ENCODE measurements at regions not wholly inside any gene's neighbourhood (a gene's known extent, or its start where the extent isn't known, plus 50 kb on each side); places are given as distances from the start of the nearest gene placed in this dataset.
"Not testable (repeated sequence)": the region's sequence is repeated elsewhere in the genome, so short reads cannot be mapped to it uniquely, and the experiment has no call there.

DNA sequence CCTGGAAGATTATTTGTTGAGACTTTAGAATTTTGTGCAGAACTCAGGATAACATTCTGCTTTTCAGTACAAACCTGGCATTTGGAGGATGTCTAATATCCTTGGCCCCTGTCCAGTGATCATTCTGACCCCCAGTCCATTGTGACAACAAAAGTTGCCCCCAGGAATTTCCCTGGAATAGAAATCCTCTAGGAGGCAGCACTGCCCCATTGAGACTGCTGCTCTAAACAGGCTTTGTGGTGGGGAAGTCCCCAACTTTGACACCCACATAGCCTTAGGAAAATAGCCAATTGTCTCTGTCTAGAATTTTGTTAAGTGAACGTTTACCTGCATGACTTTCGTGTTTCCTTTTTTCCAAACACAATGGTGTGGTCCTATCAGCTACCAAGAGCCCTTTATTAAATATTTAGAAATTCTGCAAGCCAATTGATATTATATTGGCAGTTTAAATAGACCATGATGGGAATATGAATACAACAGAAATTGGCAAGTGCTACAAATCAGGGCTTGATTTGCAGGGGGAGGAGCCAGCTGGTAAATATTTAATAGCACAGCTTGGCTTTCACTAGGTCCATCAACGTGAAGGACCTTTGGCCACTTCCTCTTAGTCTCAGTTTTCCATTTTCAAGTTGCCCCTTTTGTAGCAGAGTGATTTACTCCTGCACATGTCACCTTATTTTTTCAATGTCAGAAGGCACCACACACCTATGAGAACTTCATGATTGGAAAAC lies 451.7 kb downstream of the EFNB2 start:
- Histone ChIP-seq H3K4me2 (ENCODE audit: low read length) (0 out of 2 replicates have a peak overlapping the region, but pooled peaks have one; percentile 8), H3K9me3 (ENCODE audit: low read length) (no peaks in the 10 kb centered on the region), H3K9ac (ENCODE audit: low read length) (no peak overlapping the region), H3K27me3 (ENCODE audit: low read length) (no peaks in the 10 kb centered on the region), H4K20me1 (ENCODE audit: low read length) (no peaks in the 10 kb centered on the region), H3F3A (ENCODE audit: low read length, unreplicated experiment) (no peaks in the 10 kb centered on the region), H3K27ac (ENCODE audit: low read length) (0 out of 2 replicates have a peak overlapping the region, but pooled peaks have one; percentile 4), H2AFZ (ENCODE audit: low read length) (no peak overlapping the region), H3K9me2 (replicated peaks; ENCODE audit: low read length) (no peaks in the 10 kb centered on the region), H3K36me3 (ENCODE audit: low read depth, low read length) (no peaks in the 10 kb centered on the region), H3K4me1 (ENCODE audit: insufficient read depth, low read length) (peaks cover 13% of the 10 kb centered on the region), H3K79me2 (ENCODE audit: low read length) (no peaks in the 10 kb centered on the region), H3K4me3 (ENCODE audit: low read length) (no peak overlapping the region)
- no TSS peak for BruUV-seq (replicated peaks)
- ATAC-seq (peak; percentile 67), DNase-seq (peak; percentile 72)
- ChIA-PET POLR2A (ENCODE audit: unreplicated experiment) (no interaction called here), CTCF (no interaction called here)
- intact Hi-C loops (cut with micrococcal nuclease), result loop anchor here (5.0 kb wide), 1 partner anchor 449 kb away; no protein-coding TSS in a partner anchor
- no peak for TF ChIP-seq EZH2phosphoT487 (IDR thresholded peaks at IDR 0.05; ENCODE audit: borderline replicate concordance, low read length)
- TF ChIP-seq, protein P1, sequence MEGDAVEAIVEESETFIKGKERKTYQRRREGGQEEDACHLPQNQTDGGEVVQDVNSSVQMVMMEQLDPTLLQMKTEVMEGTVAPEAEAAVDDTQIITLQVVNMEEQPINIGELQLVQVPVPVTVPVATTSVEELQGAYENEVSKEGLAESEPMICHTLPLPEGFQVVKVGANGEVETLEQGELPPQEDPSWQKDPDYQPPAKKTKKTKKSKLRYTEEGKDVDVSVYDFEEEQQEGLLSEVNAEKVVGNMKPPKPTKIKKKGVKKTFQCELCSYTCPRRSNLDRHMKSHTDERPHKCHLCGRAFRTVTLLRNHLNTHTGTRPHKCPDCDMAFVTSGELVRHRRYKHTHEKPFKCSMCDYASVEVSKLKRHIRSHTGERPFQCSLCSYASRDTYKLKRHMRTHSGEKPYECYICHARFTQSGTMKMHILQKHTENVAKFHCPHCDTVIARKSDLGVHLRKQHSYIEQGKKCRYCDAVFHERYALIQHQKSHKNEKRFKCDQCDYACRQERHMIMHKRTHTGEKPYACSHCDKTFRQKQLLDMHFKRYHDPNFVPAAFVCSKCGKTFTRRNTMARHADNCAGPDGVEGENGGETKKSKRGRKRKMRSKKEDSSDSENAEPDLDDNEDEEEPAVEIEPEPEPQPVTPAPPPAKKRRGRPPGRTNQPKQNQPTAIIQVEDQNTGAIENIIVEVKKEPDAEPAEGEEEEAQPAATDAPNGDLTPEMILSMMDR (conservative IDR thresholded peaks at IDR 0.05; ENCODE audit: low read depth, low read length), result peak; percentile 83

DNA sequence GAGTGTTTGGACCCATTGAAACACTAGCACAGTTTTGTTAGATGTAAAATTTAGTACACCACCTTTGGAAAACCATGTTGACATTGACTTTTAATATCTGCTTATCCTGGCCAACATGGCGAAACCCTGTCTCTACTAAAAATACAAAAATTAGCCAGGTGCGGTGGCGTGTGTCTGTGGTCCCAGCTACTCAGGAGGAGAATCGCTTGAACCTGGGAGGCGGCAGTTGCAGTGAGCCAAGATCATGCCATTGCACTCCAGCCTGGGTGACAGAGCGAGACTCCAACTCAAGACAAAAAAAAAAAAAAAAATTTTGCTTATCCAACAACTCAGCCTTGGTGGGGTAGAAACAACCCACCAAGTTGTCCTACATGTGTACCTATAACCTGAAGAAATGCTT lies 454.2 kb downstream of the EFNB2 start:
- H3K4me3 ChIP-seq (ENCODE audit: low read length); ATAC-seq; BruUV-seq (replicated peaks); H3F3A ChIP-seq (ENCODE audit: low read length, unreplicated experiment); H3K27me3 ChIP-seq (ENCODE audit: low read length); H3K27ac ChIP-seq (ENCODE audit: low read length); DNase-seq; H2AFZ ChIP-seq (ENCODE audit: low read length); H3K36me3 ChIP-seq (ENCODE audit: low read depth, low read length); H4K20me1 ChIP-seq (ENCODE audit: low read length); H3K4me2 ChIP-seq (ENCODE audit: low read length); POLR2A ChIA-PET (ENCODE audit: unreplicated experiment); H3K9me2 ChIP-seq (replicated peaks; ENCODE audit: low read length); CTCF ChIA-PET; H3K9ac ChIP-seq (ENCODE audit: low read length); H3K79me2 ChIP-seq (ENCODE audit: low read length); H3K9me3 ChIP-seq (ENCODE audit: low read length): not testable (repeated sequence)
- H3K4me1 ChIP-seq (ENCODE audit: insufficient read depth, low read length), result peaks cover 13% of the 10 kb centered on the region
- intact Hi-C loops (cut with micrococcal nuclease), result loop anchor here (5.0 kb wide), 1 partner anchor 451 kb away; no protein-coding TSS in a partner anchor

DNA sequence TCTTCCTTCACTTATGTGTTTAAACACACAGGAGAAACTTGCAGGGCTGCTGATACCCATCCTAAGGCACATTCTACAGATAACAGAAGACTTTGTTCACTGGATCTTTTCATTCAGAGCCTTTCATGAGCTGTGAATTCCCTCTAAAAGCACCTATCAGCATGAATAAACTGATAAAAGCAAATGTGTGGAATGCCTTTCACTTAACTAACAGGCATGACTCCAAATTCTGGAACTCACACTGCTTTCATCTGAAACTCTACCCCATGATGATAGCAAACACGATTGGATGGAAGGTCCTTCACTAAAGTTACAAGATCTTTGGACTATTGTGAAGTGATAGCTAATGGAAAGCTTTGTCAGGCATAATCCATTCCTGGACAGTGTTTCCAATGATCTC lies 457.3 kb downstream of the EFNB2 start:
- Histone ChIP-seq H3K4me1 (ENCODE audit: insufficient read depth, low read length) (0 out of 2 replicates have a peak, but pooled peaks cover 3% of the 10 kb centered on the region), H3K79me2 (ENCODE audit: low read length) (no peaks in the 10 kb centered on the region), H3K27me3 (ENCODE audit: low read length) (no peaks in the 10 kb centered on the region), H3K4me2 (ENCODE audit: low read length) (no peak overlapping the region), H3K9me2 (replicated peaks; ENCODE audit: low read length) (no peaks in the 10 kb centered on the region), H3K9ac (ENCODE audit: low read length) (no peak overlapping the region), H4K20me1 (ENCODE audit: low read length) (no peaks in the 10 kb centered on the region), H3K36me3 (ENCODE audit: low read depth, low read length) (no peaks in the 10 kb centered on the region), H3K4me3 (ENCODE audit: low read length) (no peak overlapping the region), H3K27ac (ENCODE audit: low read length) (no peak overlapping the region), H3F3A (ENCODE audit: low read length, unreplicated experiment) (no peaks in the 10 kb centered on the region), H3K9me3 (ENCODE audit: low read length) (no peaks in the 10 kb centered on the region), H2AFZ (ENCODE audit: low read length) (no peak overlapping the region)
- DNase-seq (no peak), ATAC-seq (no peak)
- BruUV-seq (replicated peaks), result no TSS peak
- intact Hi-C loops (cut with micrococcal nuclease), result no loop called here
- TF ChIP-seq, protein P1 (conservative IDR thresholded peaks at IDR 0.05; ENCODE audit: low read depth, low read length), result no peak
- ChIA-PET POLR2A (ENCODE audit: unreplicated experiment) (no interaction called here), CTCF (no interaction called here)
